ENCODE measurements at regions not wholly inside any gene's neighbourhood (a gene's known extent, or its start where the extent isn't known, plus 50 kb on each side); places are given as distances from the start of the nearest gene placed in this dataset.

DNA sequence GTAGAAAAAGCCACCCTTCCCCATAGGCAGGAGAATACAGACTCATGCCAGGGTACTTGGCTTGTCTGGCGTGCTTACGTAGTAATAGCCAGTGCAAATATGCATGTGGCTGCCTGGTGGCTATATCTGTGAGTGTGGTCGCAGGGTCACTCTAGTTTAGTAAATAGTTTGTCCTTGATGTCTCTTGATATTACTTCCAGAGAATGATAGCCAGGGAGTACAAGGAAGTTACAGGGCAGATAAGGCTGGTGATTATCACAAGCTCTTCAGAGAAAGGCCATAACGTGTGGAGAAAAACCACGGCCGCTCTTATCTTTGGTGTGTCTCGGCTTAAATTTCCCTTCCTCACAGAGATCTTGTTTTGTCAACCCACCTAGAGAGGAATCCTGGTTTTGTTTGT, 54.3 kb upstream of the SLC39A10 start:
- Histone ChIP-seq H3K27me3 (ENCODE audit: control insufficient read depth in 2 of 2, insufficient read depth in 2 of 2, low read length in 2 of 2) (no peaks in the 10 kb centered on the region), H3K36me3 (replicated peaks in 1 of 2; ENCODE audit: control insufficient read depth in 1 of 2, insufficient read depth in 2 of 2, low read length in 2 of 2) (no peaks in the 10 kb centered on the region), H4K20me1 (ENCODE audit: insufficient read depth, low read length) (no peaks in the 10 kb centered on the region), H3K79me2 (ENCODE audit: insufficient read depth, low read length) (no peaks in the 10 kb centered on the region), H3K9ac (ENCODE audit: insufficient read depth, low read length, poor library complexity, severe bottlenecking) (no peak overlapping the region), H2AFZ (ENCODE audit: insufficient read depth, low read depth, low read length, poor library complexity, severe bottlenecking) (no peak overlapping the region), H3K27ac (ENCODE audit: low read depth in 1 of 2, low read length in 2 of 2) (no peak overlapping the region), H3K4me1 (ENCODE audit: control insufficient read depth in 1 of 2, insufficient read depth in 2 of 2, low read length in 2 of 2) (peaks cover 8 to 11% of the 10 kb centered on the region in 2 donors), H3K9me3 (replicated peaks in 1 of 2; ENCODE audit: control insufficient read depth in 1 of 2, insufficient read depth in 1 of 2, low read length in 2 of 2) (no peaks in the 10 kb centered on the region), H3K4me3 (replicated peaks in 1 of 3; ENCODE audit: low read depth in 2 of 3, low read length in 3 of 3) (no peak overlapping the region), H3K4me2 (replicated peaks; ENCODE audit: extremely low read depth, low read length, poor library complexity, severe bottlenecking) (no peak overlapping the region)
- peaks cover 10% of the 10 kb centered on the region for H3K4me1 Mint-ChIP-seq
- H3K9me3 Mint-ChIP-seq: peaks cover 0 to 2% (median 0%) of the 10 kb centered on the region in 7 donors
- TF ChIP-seq, protein P1, sequence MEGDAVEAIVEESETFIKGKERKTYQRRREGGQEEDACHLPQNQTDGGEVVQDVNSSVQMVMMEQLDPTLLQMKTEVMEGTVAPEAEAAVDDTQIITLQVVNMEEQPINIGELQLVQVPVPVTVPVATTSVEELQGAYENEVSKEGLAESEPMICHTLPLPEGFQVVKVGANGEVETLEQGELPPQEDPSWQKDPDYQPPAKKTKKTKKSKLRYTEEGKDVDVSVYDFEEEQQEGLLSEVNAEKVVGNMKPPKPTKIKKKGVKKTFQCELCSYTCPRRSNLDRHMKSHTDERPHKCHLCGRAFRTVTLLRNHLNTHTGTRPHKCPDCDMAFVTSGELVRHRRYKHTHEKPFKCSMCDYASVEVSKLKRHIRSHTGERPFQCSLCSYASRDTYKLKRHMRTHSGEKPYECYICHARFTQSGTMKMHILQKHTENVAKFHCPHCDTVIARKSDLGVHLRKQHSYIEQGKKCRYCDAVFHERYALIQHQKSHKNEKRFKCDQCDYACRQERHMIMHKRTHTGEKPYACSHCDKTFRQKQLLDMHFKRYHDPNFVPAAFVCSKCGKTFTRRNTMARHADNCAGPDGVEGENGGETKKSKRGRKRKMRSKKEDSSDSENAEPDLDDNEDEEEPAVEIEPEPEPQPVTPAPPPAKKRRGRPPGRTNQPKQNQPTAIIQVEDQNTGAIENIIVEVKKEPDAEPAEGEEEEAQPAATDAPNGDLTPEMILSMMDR (IDR thresholded peaks at IDR 0.05): no peak
- intact Hi-C loops (cut with micrococcal nuclease): no loop called here
- H3K36me3 Mint-ChIP-seq: no peaks in the 10 kb centered on the region
- H3K27me3 Mint-ChIP-seq (ENCODE audit: low read depth in 3 of 3): peaks cover 0 to 2% (median 0%) of the 10 kb centered on the region in 3 donors
- WGBS (ENCODE audit: insufficient coverage): no CpG with 5 or more reads among the region's 7 CpGs
- no peak overlapping the region for H3K27ac Mint-ChIP-seq
- DNase-seq: no peak
- H3K4me3 Mint-ChIP-seq: no peak overlapping the region

DNA sequence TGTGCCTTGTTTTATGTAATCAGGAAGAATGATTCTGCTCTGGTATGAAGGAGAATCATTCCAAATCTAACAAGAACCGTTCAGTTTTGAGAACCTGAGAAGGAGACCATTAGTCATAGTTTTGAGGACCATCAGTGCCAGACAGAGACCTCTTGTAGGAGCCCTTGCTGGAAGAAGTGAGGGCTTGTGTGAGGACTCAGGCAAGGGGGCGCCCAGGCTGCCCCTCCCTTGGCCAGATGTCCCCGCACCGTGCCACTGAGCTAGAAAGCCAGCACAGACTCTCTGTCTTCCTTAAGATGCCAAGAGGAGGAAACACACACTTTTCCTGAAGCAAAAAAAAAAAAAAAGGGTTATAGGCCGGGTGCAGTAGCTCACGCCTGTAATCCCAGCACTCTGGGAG, 55.7 kb upstream of the SLC39A10 start:
- H3K27ac Mint-ChIP-seq: peak overlapping the region in 3 of 7 donors; percentile 30 to 69 (median 38)
- Histone ChIP-seq H3K27ac (ENCODE audit: low read depth in 1 of 2, low read length in 2 of 2) (no peak overlapping the region), H3K4me2 (replicated peaks; ENCODE audit: extremely low read depth, low read length, poor library complexity, severe bottlenecking) (no peak overlapping the region), H3K4me3 (replicated peaks in 1 of 3; ENCODE audit: low read depth in 2 of 3, low read length in 3 of 3) (no peak overlapping the region), H4K20me1 (ENCODE audit: insufficient read depth, low read length) (no peaks in the 10 kb centered on the region), H3K9me3 (replicated peaks in 1 of 2; ENCODE audit: control insufficient read depth in 1 of 2, insufficient read depth in 1 of 2, low read length in 2 of 2) (no peaks in the 10 kb centered on the region), H3K79me2 (ENCODE audit: insufficient read depth, low read length) (no peaks in the 10 kb centered on the region), H3K36me3 (replicated peaks in 1 of 2; ENCODE audit: control insufficient read depth in 1 of 2, insufficient read depth in 2 of 2, low read length in 2 of 2) (no peaks in the 10 kb centered on the region), H3K4me1 (ENCODE audit: control insufficient read depth in 1 of 2, insufficient read depth in 2 of 2, low read length in 2 of 2) (peaks cover 9 to 13% of the 10 kb centered on the region in 2 donors), H3K9ac (ENCODE audit: insufficient read depth, low read length, poor library complexity, severe bottlenecking) (no peak overlapping the region), H3K27me3 (ENCODE audit: control insufficient read depth in 2 of 2, insufficient read depth in 2 of 2, low read length in 2 of 2) (no peaks in the 10 kb centered on the region), H2AFZ (ENCODE audit: insufficient read depth, low read depth, low read length, poor library complexity, severe bottlenecking) (peak overlapping the region; percentile 62)
- TF ChIP-seq, protein P1 (IDR thresholded peaks at IDR 0.05): no peak
- intact Hi-C loops (cut with micrococcal nuclease): no loop called here
- H3K36me3 Mint-ChIP-seq: no peaks in the 10 kb centered on the region
- 9% methylated on average over 3 of the region's 6 CpGs for WGBS (ENCODE audit: insufficient coverage)
- peaks cover 0 to 2% (median 0%) of the 10 kb centered on the region in 3 donors for H3K27me3 Mint-ChIP-seq (ENCODE audit: low read depth in 3 of 3)
- no peak for DNase-seq
- H3K9me3 Mint-ChIP-seq: peaks cover 0 to 2% (median 0%) of the 10 kb centered on the region in 7 donors
- no peak overlapping the region for H3K4me3 Mint-ChIP-seq
- peaks cover 7% of the 10 kb centered on the region for H3K4me1 Mint-ChIP-seq

Measured in CD14-positive monocyte (primary cell).